Esophagus muscularis mucosa (tissue), 4 donors: ENCODE measurements at regions not wholly inside any gene's neighbourhood (a gene's known extent, or its start where the extent isn't known, plus 50 kb on each side); places are given as distances from the start of the nearest gene placed in this dataset.

Experiments used
- DNase-seq: peaks from one replicate; pipeline ENCODE4 v3.0.0-alpha.2; 2017; ENCODE audit errors: extremely low spot score
- H3K27ac ChIP-seq, 4 donors: fragments of 200-600 bp; sonication (generic); replicated peaks in 1 of 4; 1 replicate in 3 of 4; 2 replicates in 1 of 4; pipeline ENCODE4 v1.5.1; 2016 to 2019; ENCODE audit warnings: mild to moderate bottlenecking in 1 of 4
- H3K27me3 ChIP-seq, 4 donors: fragments of 200-600 bp; sonication (generic); one replicate each; pipeline versions ENCODE4 v1.5.1 to v1.6.0; 2016 to 2019
- H3K36me3 ChIP-seq, 4 donors: fragments of 200-600 bp; sonication (generic); one replicate each; pipeline ENCODE4 v1.5.1; 2016 to 2019
- H3K4me1 ChIP-seq, 4 donors: fragments of 200-600 bp; sonication (generic); one replicate each; pipeline ENCODE4 v1.5.1; 2016 to 2019
- H3K4me3 ChIP-seq, 4 donors: fragments of 200-600 bp; sonication (generic); 1 replicate in 2 of 4; 2 replicates in 2 of 4; pipeline ENCODE4 v1.5.1; 2016 to 2019; ENCODE audit warnings: mild to moderate bottlenecking in 4 of 4, moderate library complexity in 1 of 4
- H3K9me3 ChIP-seq, 4 donors: fragments of 200-600 bp; sonication (generic); 1 replicate in 3 of 4; 2 replicates in 1 of 4; pipeline ENCODE4 v1.5.1; 2016 to 2019
- EP300 ChIP-seq: sonication (generic); formaldehyde crosslinking; IDR thresholded peaks from one replicate; pipeline ENCODE4 v1.6.1; 2017; ENCODE audit warnings: antibody characterized with exemption
- POLR2A ChIP-seq: fragments of 450-650 bp; IDR thresholded peaks from one replicate; pipeline ENCODE4 v1.6.1; 2017; ENCODE audit warnings: antibody characterized with exemption, moderate library complexity, mild to moderate bottlenecking, low read depth
- POLR2AphosphoS5 ChIP-seq, 2 donors: sonication (generic); formaldehyde crosslinking; IDR thresholded peaks; one replicate each; pipeline ENCODE4 v1.6.1; 2017; ENCODE audit warnings: antibody characterized with exemption in 2 of 2
- WGBS: methylation state at CpG from one replicate; pipeline ENCODE4 v1.1.5; 2018; 5-methylcytosine and 5-hydroxymethylcytosine counted together
- intact Hi-C: fragments of 100-400 bp; cut with DNase I; formaldehyde crosslinking; loops from one replicate; pipeline ENCODE4 v1.15.1; 2023
- TF ChIP-seq, protein P1 (sequence below), 3 experiments: fragments of 200-600 bp in 2 of 3; fragments of 450-650 bp in 1 of 3; sonication (generic) in 2 of 3; IDR thresholded peaks; one replicate each; pipeline ENCODE4 v1.5.1; 2017 to 2019; ENCODE audit warnings: antibody characterized with exemption in 3 of 3, mild to moderate bottlenecking in 2 of 3, moderate library complexity in 1 of 3

DNA sequence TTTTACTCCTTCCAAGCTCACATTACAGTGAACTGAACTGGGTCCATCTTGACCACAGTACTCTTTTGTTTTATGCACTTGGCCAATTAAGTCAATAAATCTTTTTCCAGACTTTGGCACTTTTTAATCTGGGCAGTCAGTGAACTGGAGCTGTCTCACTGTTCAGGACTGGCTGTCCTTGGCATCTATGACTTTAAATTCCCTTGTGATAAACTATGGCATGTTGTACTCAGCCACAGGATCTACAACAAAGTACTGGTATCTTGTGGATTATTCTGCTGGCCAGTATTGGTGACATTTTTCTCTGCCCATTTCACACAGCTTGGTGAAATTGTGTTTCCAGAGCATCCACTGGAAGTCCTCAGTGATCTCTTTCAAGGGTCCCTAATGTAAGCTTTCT is 1144.8 kb upstream of the SEMA6A start:
- H3K9me3 ChIP-seq = peaks cover 0 to 6% (median under 1%) of the 10 kb centered on the region in 4 donors
- DNase-seq = no peak
- TF ChIP-seq POLR2AphosphoS5 (IDR thresholded peaks at IDR 0.05) (no peak), POLR2A (no peak), EP300 (no peak)
- TF ChIP-seq, protein P1, sequence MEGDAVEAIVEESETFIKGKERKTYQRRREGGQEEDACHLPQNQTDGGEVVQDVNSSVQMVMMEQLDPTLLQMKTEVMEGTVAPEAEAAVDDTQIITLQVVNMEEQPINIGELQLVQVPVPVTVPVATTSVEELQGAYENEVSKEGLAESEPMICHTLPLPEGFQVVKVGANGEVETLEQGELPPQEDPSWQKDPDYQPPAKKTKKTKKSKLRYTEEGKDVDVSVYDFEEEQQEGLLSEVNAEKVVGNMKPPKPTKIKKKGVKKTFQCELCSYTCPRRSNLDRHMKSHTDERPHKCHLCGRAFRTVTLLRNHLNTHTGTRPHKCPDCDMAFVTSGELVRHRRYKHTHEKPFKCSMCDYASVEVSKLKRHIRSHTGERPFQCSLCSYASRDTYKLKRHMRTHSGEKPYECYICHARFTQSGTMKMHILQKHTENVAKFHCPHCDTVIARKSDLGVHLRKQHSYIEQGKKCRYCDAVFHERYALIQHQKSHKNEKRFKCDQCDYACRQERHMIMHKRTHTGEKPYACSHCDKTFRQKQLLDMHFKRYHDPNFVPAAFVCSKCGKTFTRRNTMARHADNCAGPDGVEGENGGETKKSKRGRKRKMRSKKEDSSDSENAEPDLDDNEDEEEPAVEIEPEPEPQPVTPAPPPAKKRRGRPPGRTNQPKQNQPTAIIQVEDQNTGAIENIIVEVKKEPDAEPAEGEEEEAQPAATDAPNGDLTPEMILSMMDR (IDR thresholded peaks at IDR 0.05) = no peak
- intact Hi-C loops = no loop called here
- no peak overlapping the region for H3K27ac ChIP-seq
- no peaks in the 10 kb centered on the region for H3K27me3 ChIP-seq
- H3K4me1 ChIP-seq = no peaks in the 10 kb centered on the region
- H3K4me3 ChIP-seq = no peak overlapping the region
- no peaks in the 10 kb centered on the region for H3K36me3 ChIP-seq

DNA sequence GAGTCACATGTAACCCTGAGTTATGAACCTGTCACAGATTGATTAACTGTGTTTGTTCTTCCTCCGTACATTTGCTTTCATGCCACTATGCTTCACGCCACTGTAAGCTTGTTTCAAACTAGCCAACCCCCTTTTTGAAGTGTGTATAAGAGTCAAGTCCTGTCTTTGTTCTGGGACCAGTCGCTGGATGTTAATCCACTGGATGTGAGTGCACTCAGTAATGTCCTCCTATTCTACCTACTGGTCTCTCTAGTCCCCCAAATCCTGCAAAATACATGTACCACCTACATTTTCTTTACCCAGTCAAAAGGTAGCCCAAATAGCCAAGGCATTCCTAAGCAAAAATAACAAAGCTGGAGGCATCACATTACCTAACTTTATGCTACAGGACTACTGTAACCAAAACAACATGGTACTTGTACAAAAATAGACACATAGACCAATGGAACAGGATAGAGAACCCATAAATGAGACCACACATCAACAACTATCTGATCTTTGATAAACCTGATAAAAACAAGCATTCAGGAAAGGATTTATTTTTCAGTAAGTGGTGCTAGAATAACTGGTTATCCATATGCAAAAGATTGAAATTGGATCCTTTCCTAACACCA is 1139.1 kb upstream of the SEMA6A start:
- no peaks in the 10 kb centered on the region for H3K27me3 ChIP-seq
- TF ChIP-seq, protein P1 (IDR thresholded peaks at IDR 0.05) = no peak
- TF ChIP-seq POLR2AphosphoS5 (IDR thresholded peaks at IDR 0.05) (no peak), EP300 (no peak), POLR2A (no peak)
- H3K27ac ChIP-seq = no peak overlapping the region
- no peaks in the 10 kb centered on the region for H3K4me1 ChIP-seq
- 82% methylated on average over 3 of the region's 3 CpGs for whole genome bisulfite sequencing
- H3K36me3 ChIP-seq = no peaks in the 10 kb centered on the region
- DNase-seq = no peak
- peaks cover 0 to 22% (median 21%) of the 10 kb centered on the region in 4 donors for H3K9me3 ChIP-seq
- intact Hi-C loops = no loop called here
- no peak overlapping the region for H3K4me3 ChIP-seq

DNA sequence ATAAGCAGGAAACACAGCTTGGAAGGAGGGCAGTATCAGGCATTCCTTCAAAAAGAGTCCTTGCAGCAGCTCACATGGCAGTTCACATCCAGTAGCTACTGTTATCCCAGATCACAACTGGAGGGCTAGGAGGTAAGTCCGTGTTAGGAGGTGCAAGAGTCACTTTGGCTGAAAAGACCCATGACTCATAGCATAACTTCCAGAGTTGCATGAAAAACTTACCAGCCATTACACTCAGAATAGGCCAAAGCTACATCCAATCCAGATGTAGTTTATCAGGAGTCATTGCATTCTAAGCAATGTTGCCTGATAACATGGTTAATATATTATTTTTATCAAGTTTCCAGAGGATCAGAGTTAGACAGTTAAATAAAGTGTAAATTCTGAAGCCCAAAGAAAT is 1126.4 kb upstream of the SEMA6A start:
- no peak overlapping the region for H3K4me3 ChIP-seq
- WGBS = 75% methylated on average over 1 of the region's 1 CpG
- no peak for DNase-seq

DNA sequence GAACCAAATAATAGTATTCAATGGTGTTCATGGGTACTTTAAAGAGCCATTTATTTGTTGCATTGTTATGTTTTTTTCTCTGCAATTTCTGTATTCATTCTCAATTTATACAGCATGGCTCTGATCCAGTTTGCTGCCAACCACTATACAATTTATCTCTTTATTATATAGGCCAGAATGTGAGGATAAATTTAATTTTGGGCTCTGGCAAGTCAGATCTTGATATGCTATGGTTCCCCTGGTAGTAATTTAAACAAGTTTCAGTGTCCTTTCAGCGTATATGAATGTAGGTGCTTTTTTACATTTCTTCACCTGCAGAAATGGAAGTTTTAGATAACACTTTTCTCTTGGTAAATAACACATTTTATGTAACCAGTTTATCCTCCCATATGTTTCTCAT is 1118.0 kb upstream of the SEMA6A start:
- no peaks in the 10 kb centered on the region for H3K4me1 ChIP-seq
- H3K36me3 ChIP-seq = no peaks in the 10 kb centered on the region
- intact Hi-C loops = no loop called here
- H3K9me3 ChIP-seq = no peaks in the 10 kb centered on the region
- 97% methylated on average over 1 of the region's 1 CpG for WGBS
- H3K27me3 ChIP-seq = no peaks in the 10 kb centered on the region
- TF ChIP-seq EP300 = no peak
- no peak for TF ChIP-seq POLR2A
- TF ChIP-seq POLR2AphosphoS5 (IDR thresholded peaks at IDR 0.05) = no peak
- TF ChIP-seq, protein P1 (IDR thresholded peaks at IDR 0.05) = no peak
- H3K27ac ChIP-seq = no peak overlapping the region
- DNase-seq = no peak
- no peak overlapping the region for H3K4me3 ChIP-seq

More for the DNA sequence above, 1126.4 kb upstream of the SEMA6A start:
- Histone ChIP-seq H3K4me1 (no peaks in the 10 kb centered on the region), H3K9me3 (no peaks in the 10 kb centered on the region), H3K36me3 (no peaks in the 10 kb centered on the region), H3K27me3 (no peaks in the 10 kb centered on the region), H3K27ac (no peak overlapping the region)
- TF ChIP-seq POLR2AphosphoS5 (IDR thresholded peaks at IDR 0.05) = no peak
- TF ChIP-seq POLR2A = no peak
- TF ChIP-seq, protein P1 (IDR thresholded peaks at IDR 0.05) = no peak
- no peak for TF ChIP-seq EP300
- intact Hi-C loops = no loop called here
